Erythroblast (primary cell): ENCODE measurements at regions not wholly inside any gene's neighbourhood (a gene's known extent, or its start where the extent isn't known, plus 50 kb on each side); places are given as distances from the start of the nearest gene placed in this dataset.

ENCODE experiments used
- GATA1 ChIP-seq: IDR thresholded peaks from 2 replicates; pipeline ENCODE4 v1.6.1; 2011; ENCODE audit warnings: low read depth, mild to moderate bottlenecking, control low read depth, low read length, moderate library complexity
- POLR2A ChIP-seq: IDR thresholded peaks from 2 replicates; pipeline ENCODE4 v1.6.1; 2011; ENCODE audit warnings: mild to moderate bottlenecking, low read length

- TF ChIP-seq POLR2A (no peak), GATA1 (no peak)
Measured at GRCh38 chr11:97740801-97741151, 1280.0 kb upstream of the CNTN5 start.
